ENCODE measurements at regions not wholly inside any gene's neighbourhood (a gene's known extent, or its start where the extent isn't known, plus 50 kb on each side); places are given as distances from the start of the nearest gene placed in this dataset.

GRCh38 chr10:53547364-53547763, 774.8 kb upstream of the MBL2 start:
- H3K4me1 Mint-ChIP-seq = peaks cover 0 to 3% of the 10 kb centered on the region in 2 experiments; a peak in 1 of 4 replicates
- whole genome bisulfite sequencing (ENCODE audit: extremely low coverage, insufficient read length, low lambda C conversion rate) = no CpG with 5 or more reads among the region's 1 CpG
- H3K14ac ChIP-seq (ENCODE audit: insufficient read depth, low read length) = no peak overlapping the region
- no peak overlapping the region for H2BK20ac ChIP-seq (ENCODE audit: low read depth, low read length, poor library complexity, severe bottlenecking)
- H3K4ac ChIP-seq (ENCODE audit: low read depth, low read length) = no peak overlapping the region
- no peaks in the 10 kb centered on the region for H4K20me1 ChIP-seq (ENCODE audit: control insufficient read depth, insufficient read depth, insufficient read length)
- H2BK120ac ChIP-seq (ENCODE audit: low read depth, low read length, poor library complexity, severe bottlenecking) = no peak overlapping the region
- no peak overlapping the region for H3K4me2 ChIP-seq (ENCODE audit: insufficient read depth, insufficient read length, low read length)
- H3K79me2 ChIP-seq (ENCODE audit: insufficient read depth, low read length) = no peaks in the 10 kb centered on the region
- no peak overlapping the region for H4K91ac ChIP-seq (ENCODE audit: insufficient read length, low read depth, low read length)
- H3K27ac Mint-ChIP-seq = no peak overlapping the region
- H3T11ph ChIP-seq (ENCODE audit: low read length) = no peak overlapping the region
- no peak overlapping the region for H2AK5ac ChIP-seq (ENCODE audit: insufficient read length, low read length)
- no peak overlapping the region for H3K23ac ChIP-seq (ENCODE audit: insufficient read length, low read depth, low read length)
- no peak overlapping the region for H3K56ac ChIP-seq (ENCODE audit: insufficient read length, low read depth, low read length)
- DNase-seq = no peak
- no peaks in the 10 kb centered on the region for H3K79me1 ChIP-seq (ENCODE audit: insufficient read depth, low read depth, low read length, poor library complexity, severe bottlenecking)
- no peak overlapping the region for H2BK12ac ChIP-seq (ENCODE audit: insufficient read length, low read depth, low read length)
- H3K9me3 ChIP-seq (ENCODE audit: control insufficient read depth, low read depth, low read length) = no peaks in the 10 kb centered on the region
- no peaks in the 10 kb centered on the region for H3K27me3 Mint-ChIP-seq (ENCODE audit: low read depth)
- no peak overlapping the region for H2AFZ ChIP-seq (ENCODE audit: low read length)
- no peak for TF ChIP-seq CTCF (conservative IDR thresholded peaks at IDR 0.05)
- H3K27ac ChIP-seq (ENCODE audit: insufficient read length, low read depth, low read length) = no peak overlapping the region
- H3K23me2 ChIP-seq (ENCODE audit: insufficient read length, low read depth, low read length, poor library complexity, severe bottlenecking) = no peaks in the 10 kb centered on the region
- H4K8ac ChIP-seq (replicated peaks; ENCODE audit: insufficient read length, low read depth, low read length) = no peak overlapping the region
- H3K9me3 Mint-ChIP-seq = peaks cover 3 to 13% of the 10 kb centered on the region in 2 experiments; a peak in 3 of 5 replicates
- no peak overlapping the region for H2BK5ac ChIP-seq (ENCODE audit: insufficient read length, low read length)
- no peaks in the 10 kb centered on the region for H3K27me3 ChIP-seq (ENCODE audit: insufficient read depth, low read length)
- H4K5ac ChIP-seq (ENCODE audit: insufficient read length, low read depth, low read length) = no peak overlapping the region
- H2BK15ac ChIP-seq (ENCODE audit: low read depth, low read length) = no peak overlapping the region
- no peaks in the 10 kb centered on the region for H3K4me1 ChIP-seq (ENCODE audit: insufficient read depth, low read length)
- H3K4me3 Mint-ChIP-seq = no peak overlapping the region
- H3K36me3 Mint-ChIP-seq (ENCODE audit: insufficient read depth in 1 of 3, low read depth in 3 of 3) = peaks cover 12 to 35% (median 22%) of the 10 kb centered on the region in 3 experiments; a peak in 6 of 7 replicates
- H3K18ac ChIP-seq (ENCODE audit: insufficient read length, low read depth, low read length) = no peak overlapping the region
- no peak overlapping the region for H3K9ac ChIP-seq (ENCODE audit: extremely low read depth, insufficient read length, low read length)
